A549 (cell line): ENCODE measurements at regions not wholly inside any gene's neighbourhood (a gene's known extent, or its start where the extent isn't known, plus 50 kb on each side); places are given as distances from the start of the nearest gene placed in this dataset.

ENCODE experiments used
- ATAC-seq, 2 experiments: fragments of 200-7000 bp in 1 of 2; fragments of >200 bp in 1 of 2; cut with Nextera tagmentation in 1 of 2; cut with Tn5 transposase in 1 of 2; 3 replicates each; pipeline versions ENCODE4 v1.8.0 to v1.9.1; 2018 to 2020; ENCODE audit warnings: mild to moderate bottlenecking in 1 of 2, moderate library complexity in 1 of 2
- CTCF ChIA-PET: fragments of 300-600 bp; sonication (Branson Sonifier 250); formaldehyde crosslinking; extraction: SDS; loops from one replicate; lab custom pipeline; 2021; ENCODE audit warnings: antibody characterized with exemption, inconsistent platforms; lab: Yijun Ruan, JAX
- POLR2A ChIA-PET: fragments of 350-600 bp; formaldehyde crosslinking; extraction: SDS; loops from one replicate; lab custom pipeline; 2021; ENCODE audit warnings: antibody characterized with exemption, inconsistent platforms; lab: Yijun Ruan, JAX
- DNase-seq, 2 experiments: peaks; one replicate each; pipeline versions ENCODE4 v3.0.0 to v3.0.0-alpha.2; 2011 to 2016; ENCODE audit warnings: low read depth in 1 of 2, low spot score in 1 of 2
- FAIRE-seq: peaks from 2 replicates; lab custom pipeline; 2011; peaks lifted over from hg19 to GRCh38; lab: Jason Lieb, UNC
- H3K27ac ChIP-seq, 2 experiments: fragments of >200 bp; sonication (Bioruptor Twin); formaldehyde crosslinking; 3 replicates each; pipeline ENCODE4 v1.5.1; 2016 to 2017
- H3K4me1 ChIP-seq: fragments of >200 bp; sonication (Bioruptor Twin); formaldehyde crosslinking; 3 replicates; pipeline ENCODE4 v1.6.1; 2016
- H3K4me2 ChIP-seq: fragments of >200 bp; sonication (Bioruptor Twin); formaldehyde crosslinking; 3 replicates; pipeline ENCODE4 v1.6.1; 2016
- H3K4me3 ChIP-seq: fragments of >200 bp; sonication (Bioruptor Twin); formaldehyde crosslinking; 3 replicates; pipeline ENCODE4 v1.5.1; 2016
- H3K9me3 ChIP-seq: fragments of >200 bp; sonication (Bioruptor Twin); formaldehyde crosslinking; 3 replicates; pipeline ENCODE4 v1.6.1; 2016
- CBX8 ChIP-seq: fragments of 200-600 bp; sonication (generic); IDR thresholded peaks from 2 replicates; pipeline ENCODE4 v1.6.1; 2016
- CEBPB ChIP-seq, 2 experiments: fragments of >200 bp in 1 of 2; sonication (Bioruptor Twin) in 1 of 2; formaldehyde crosslinking in 1 of 2; IDR thresholded peaks; 2 replicates each; pipeline ENCODE4 v1.6.1; 2012 to 2016
- EHF ChIP-seq: fragments of 250-450 bp; sonication (Bioruptor Pico); IDR thresholded peaks from 2 replicates; pipeline ENCODE4 v1.5.0; 2020; ENCODE audit warnings: mild to moderate bottlenecking
- EHMT2 ChIP-seq: fragments of 200-600 bp; sonication (generic); IDR thresholded peaks from 2 replicates; pipeline ENCODE4 v1.6.1; 2016; ENCODE audit warnings: antibody characterized with exemption, low read depth, mild to moderate bottlenecking, moderate library complexity
- ELK1 ChIP-seq: fragments of 150-350 bp; IDR thresholded peaks from 2 replicates; pipeline ENCODE4 v1.6.1; 2014; ENCODE audit warnings: low read depth, mild to moderate bottlenecking, low read length
- FOSL2 ChIP-seq, 2 experiments: fragments of 450-650 bp in 1 of 2; fragments of >200 bp in 1 of 2; sonication (Bioruptor Twin) in 1 of 2; formaldehyde crosslinking; IDR thresholded peaks; 2 replicates each; pipeline versions ENCODE4 v1.5.0 to v1.6.1; 2016 to 2020; ENCODE audit warnings: mild to moderate bottlenecking in 1 of 2, moderate library complexity in 1 of 2
- MAX ChIP-seq: IDR thresholded peaks from 2 replicates; pipeline ENCODE4 v1.6.1; 2012
- REST ChIP-seq: fragments of 200-600 bp; sonication (generic); IDR thresholded peaks from 2 replicates; pipeline ENCODE4 v1.6.1; 2016; ENCODE audit warnings: antibody characterized with exemption, mild to moderate bottlenecking, moderate library complexity
- SMC3 ChIP-seq: fragments of >200 bp; sonication (Bioruptor Twin); formaldehyde crosslinking; IDR thresholded peaks from 3 replicates; pipeline ENCODE4 v1.6.1; 2018; ENCODE audit warnings: inconsistent platforms
- ZC3H11A ChIP-seq: fragments of 450-650 bp; IDR thresholded peaks from 2 replicates; pipeline ENCODE4 v1.6.1; 2014; ENCODE audit warnings: antibody characterized with exemption, mild to moderate bottlenecking
- ZSCAN20 ChIP-seq: fragments of 250-450 bp; sonication (Bioruptor Pico); IDR thresholded peaks from 2 replicates; pipeline ENCODE4 v1.8.0; 2022; ENCODE audit warnings: mild to moderate bottlenecking, moderate library complexity
- WGBS: methylation state at CpG from one replicate; pipeline ENCODE4 v1.1.6; 2017; ENCODE audit errors: missing lambda C conversion rate; 5-methylcytosine and 5-hydroxymethylcytosine counted together
- TF ChIP-seq, protein P1 (sequence below): IDR thresholded peaks from 2 replicates; pipeline ENCODE4 v1.6.1; 2012; ENCODE audit warnings: low read depth, borderline replicate concordance
- TF ChIP-seq, protein P2 (sequence below): fragments of 450-650 bp; IDR thresholded peaks from 2 replicates; pipeline ENCODE4 v1.6.1; 2014; ENCODE audit warnings: antibody characterized with exemption

- H3K9me3 ChIP-seq: no peaks in the 10 kb centered on the region
- no peaks in the 10 kb centered on the region for H3K4me1 ChIP-seq
- no peak for FAIRE-seq
- ChIA-PET CTCF (no interaction called here), POLR2A (no interaction called here)
- H3K27ac ChIP-seq: no peak overlapping the region
- ATAC-seq: no peak
- H3K4me3 ChIP-seq: no peak overlapping the region
- TF ChIP-seq SMC3: no peak
- no peak for TF ChIP-seq ZC3H11A
- no peak for TF ChIP-seq ELK1
- no peak for TF ChIP-seq ZSCAN20 (CRISPR knock-in tag)
- TF ChIP-seq, protein P1, sequence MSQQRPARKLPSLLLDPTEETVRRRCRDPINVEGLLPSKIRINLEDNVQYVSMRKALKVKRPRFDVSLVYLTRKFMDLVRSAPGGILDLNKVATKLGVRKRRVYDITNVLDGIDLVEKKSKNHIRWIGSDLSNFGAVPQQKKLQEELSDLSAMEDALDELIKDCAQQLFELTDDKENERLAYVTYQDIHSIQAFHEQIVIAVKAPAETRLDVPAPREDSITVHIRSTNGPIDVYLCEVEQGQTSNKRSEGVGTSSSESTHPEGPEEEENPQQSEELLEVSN: no peak
- TF ChIP-seq CEBPB (IDR thresholded peaks at IDR 0.05): no peak
- 43% methylated on average over 3 of the region's 5 CpGs for WGBS
- no peak for DNase-seq
- H3K4me2 ChIP-seq: no peak overlapping the region
Measured at GRCh38 chr6:140779991-140780596, 1352.6 kb upstream of the GJE1 start.

- 39% methylated on average over 2 of the region's 2 CpGs for WGBS
- DNase-seq: no peak
- Histone ChIP-seq H3K4me2 (no peak overlapping the region), H3K4me3 (no peak overlapping the region), H3K9me3 (no peaks in the 10 kb centered on the region), H3K4me1 (no peaks in the 10 kb centered on the region), H3K27ac (no peak overlapping the region)
- CTCF ChIA-PET: no interaction called here
- no peak for FAIRE-seq
- no peak for ATAC-seq
- POLR2A ChIA-PET: no interaction called here
- no peak for TF ChIP-seq REST
- TF ChIP-seq EHMT2: no peak
- no peak for TF ChIP-seq CBX8
- TF ChIP-seq MAX: no peak
- TF ChIP-seq, protein P1: no peak
Measured at GRCh38 chr6:140779341-140779740, 1353.4 kb upstream of the GJE1 start.

DNA sequence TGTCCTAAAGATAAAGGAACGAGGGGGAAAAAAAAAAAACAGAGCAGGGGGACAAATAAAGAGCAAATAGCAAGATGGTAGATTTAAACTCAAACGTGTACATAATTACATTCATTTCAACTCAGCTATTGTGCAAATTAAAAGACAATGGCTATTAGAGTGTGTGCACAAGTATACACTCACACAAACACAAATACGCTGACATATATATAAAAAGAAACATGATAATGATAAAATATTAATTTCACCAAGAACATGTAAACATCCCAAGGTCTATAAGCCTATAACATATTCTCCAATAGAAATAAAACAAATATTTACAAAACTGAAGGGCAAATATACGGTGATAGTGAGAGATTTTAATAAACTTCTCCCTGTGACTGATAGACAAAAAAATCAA, 1354.9 kb upstream of the GJE1 start:
- ATAC-seq (no peak), DNase-seq (no peak), FAIRE-seq (no peak)
- H3K27ac ChIP-seq: no peak overlapping the region
- H3K4me2 ChIP-seq: no peak overlapping the region
- no peaks in the 10 kb centered on the region for H3K4me1 ChIP-seq
- no peak for TF ChIP-seq CBX8
- TF ChIP-seq, protein P2, sequence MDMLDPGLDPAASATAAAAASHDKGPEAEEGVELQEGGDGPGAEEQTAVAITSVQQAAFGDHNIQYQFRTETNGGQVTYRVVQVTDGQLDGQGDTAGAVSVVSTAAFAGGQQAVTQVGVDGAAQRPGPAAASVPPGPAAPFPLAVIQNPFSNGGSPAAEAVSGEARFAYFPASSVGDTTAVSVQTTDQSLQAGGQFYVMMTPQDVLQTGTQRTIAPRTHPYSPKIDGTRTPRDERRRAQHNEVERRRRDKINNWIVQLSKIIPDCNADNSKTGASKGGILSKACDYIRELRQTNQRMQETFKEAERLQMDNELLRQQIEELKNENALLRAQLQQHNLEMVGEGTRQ: no peak
- no peak for TF ChIP-seq FOSL2 (IDR thresholded peaks at IDR 0.05)
- no peak for TF ChIP-seq FOSL2 (CRISPR knock-in tag; IDR thresholded peaks at IDR 0.05)
- no peak for TF ChIP-seq EHF (CRISPR knock-in tag)
- 51% methylated on average over 4 of the region's 4 CpGs for WGBS
- no peak overlapping the region for H3K4me3 ChIP-seq
- H3K9me3 ChIP-seq: no peaks in the 10 kb centered on the region
- ChIA-PET POLR2A (no interaction called here), CTCF (no interaction called here)
